NCI-H1105 (cell line): ENCODE measurements at regions not wholly inside any gene's neighbourhood (a gene's known extent, or its start where the extent isn't known, plus 50 kb on each side); places are given as distances from the start of the nearest gene placed in this dataset.
"Not testable (repeated sequence)": the region's sequence is repeated elsewhere in the genome, so short reads cannot be mapped to it uniquely, and the experiment has no call there.

Source experiments
- DNase-seq: peaks from one replicate; lab custom pipeline; 2025; lab: John Stamatoyannopoulos, UW

- no peak for DNase-seq
Measured at GRCh38 chr4:175281894-175282293, 363.7 kb downstream of the ADAM29 start.

- no peak for DNase-seq
Measured at GRCh38 chr4:175282407-175282806, 364.2 kb downstream of the ADAM29 start.

GRCh38 chr4:175290401-175290800, 372.2 kb downstream of the ADAM29 start:
- DNase-seq, result no peak

- DNase-seq, result no peak
Measured at GRCh38 chr4:175297965-175298565, 379.9 kb downstream of the ADAM29 start.

- no peak for DNase-seq
Measured at GRCh38 chr4:175306436-175306835, 388.3 kb downstream of the ADAM29 start.

GRCh38 chr4:175307326-175307725, 389.2 kb downstream of the ADAM29 start:
- no peak for DNase-seq

- DNase-seq, result no peak
Measured at GRCh38 chr4:175308236-175308635, 390.1 kb downstream of the ADAM29 start.

GRCh38 chr4:175309041-175309440, 390.9 kb downstream of the ADAM29 start:
- DNase-seq, result no peak

GRCh38 chr4:175325230-175325629, 407.1 kb downstream of the ADAM29 start:
- no peak for DNase-seq

- no peak for DNase-seq
Measured at GRCh38 chr4:175326796-175327195, 408.6 kb downstream of the ADAM29 start.

GRCh38 chr4:175330236-175330635, 412.1 kb downstream of the ADAM29 start:
- no peak for DNase-seq

GRCh38 chr4:175330652-175331051, 412.5 kb downstream of the ADAM29 start:
- no peak for DNase-seq

GRCh38 chr4:175335331-175335730, 417.2 kb downstream of the ADAM29 start:
- DNase-seq, result no peak

GRCh38 chr4:175336570-175336969, 418.4 kb downstream of the ADAM29 start:
- not testable (repeated sequence) for DNase-seq

- DNase-seq, result no peak
Measured at GRCh38 chr4:175339100-175339707, 421.0 kb downstream of the ADAM29 start.

- DNase-seq, result no peak
Measured at GRCh38 chr4:175341203-175341755, 423.1 kb downstream of the ADAM29 start.

GRCh38 chr4:175346376-175346775, 428.2 kb downstream of the ADAM29 start:
- no peak for DNase-seq

- no peak for DNase-seq
Measured at GRCh38 chr4:175350246-175350645, 432.1 kb downstream of the ADAM29 start.

- DNase-seq, result no peak
Measured at GRCh38 chr4:175351473-175351872, 433.3 kb downstream of the ADAM29 start.

GRCh38 chr4:175369087-175369486, 443.0 kb downstream of the GPM6A start:
- no peak for DNase-seq

GRCh38 chr4:175371091-175371490, 441.0 kb downstream of the GPM6A start:
- no peak for DNase-seq

GRCh38 chr4:175373031-175373430, 439.0 kb downstream of the GPM6A start:
- DNase-seq, result no peak

GRCh38 chr4:175374459-175374858, 437.6 kb downstream of the GPM6A start:
- no peak for DNase-seq
